OCI-LY7 (cell line): ENCODE measurements at regions not wholly inside any gene's neighbourhood (a gene's known extent, or its start where the extent isn't known, plus 50 kb on each side); places are given as distances from the start of the nearest gene placed in this dataset.

Experiments
- EZH2phosphoT487 ChIP-seq: fragments of 200-600 bp; sonication (generic); IDR thresholded peaks from 2 replicates; pipeline ENCODE4 v1.6.1; 2018; ENCODE audit warnings: low read depth, borderline replicate concordance, mild to moderate bottlenecking, mixed run types, antibody characterized with exemption, low read length, moderate library complexity, mixed read lengths
- TF ChIP-seq, protein P1 (sequence below): fragments of 200-600 bp; sonication (generic); conservative IDR thresholded peaks from 2 replicates; pipeline ENCODE4 v1.5.1; 2014; ENCODE audit warnings: mild to moderate bottlenecking, antibody characterized with exemption, low read length, moderate library complexity, mixed read lengths

DNA sequence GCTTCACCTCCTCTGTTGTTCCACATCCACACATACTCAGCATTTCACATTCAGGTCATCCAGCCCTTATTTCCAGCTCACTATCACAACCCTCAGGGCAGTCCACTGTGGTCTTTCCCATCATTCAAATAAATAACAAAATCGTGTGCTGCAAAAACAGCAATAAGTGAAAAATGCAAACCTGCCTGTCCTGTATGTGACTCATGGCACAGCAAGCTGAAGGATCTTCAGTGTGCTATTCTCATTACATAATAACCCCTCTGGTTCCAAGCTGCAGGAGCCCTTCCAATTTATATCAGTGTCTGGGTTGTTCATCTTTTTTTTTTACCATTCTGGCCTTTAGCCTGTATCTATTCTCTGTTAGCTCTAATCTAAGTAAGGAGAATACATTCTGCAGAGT is 185.3 kb upstream of the UBE2E2 start:
- TF ChIP-seq, protein P1, sequence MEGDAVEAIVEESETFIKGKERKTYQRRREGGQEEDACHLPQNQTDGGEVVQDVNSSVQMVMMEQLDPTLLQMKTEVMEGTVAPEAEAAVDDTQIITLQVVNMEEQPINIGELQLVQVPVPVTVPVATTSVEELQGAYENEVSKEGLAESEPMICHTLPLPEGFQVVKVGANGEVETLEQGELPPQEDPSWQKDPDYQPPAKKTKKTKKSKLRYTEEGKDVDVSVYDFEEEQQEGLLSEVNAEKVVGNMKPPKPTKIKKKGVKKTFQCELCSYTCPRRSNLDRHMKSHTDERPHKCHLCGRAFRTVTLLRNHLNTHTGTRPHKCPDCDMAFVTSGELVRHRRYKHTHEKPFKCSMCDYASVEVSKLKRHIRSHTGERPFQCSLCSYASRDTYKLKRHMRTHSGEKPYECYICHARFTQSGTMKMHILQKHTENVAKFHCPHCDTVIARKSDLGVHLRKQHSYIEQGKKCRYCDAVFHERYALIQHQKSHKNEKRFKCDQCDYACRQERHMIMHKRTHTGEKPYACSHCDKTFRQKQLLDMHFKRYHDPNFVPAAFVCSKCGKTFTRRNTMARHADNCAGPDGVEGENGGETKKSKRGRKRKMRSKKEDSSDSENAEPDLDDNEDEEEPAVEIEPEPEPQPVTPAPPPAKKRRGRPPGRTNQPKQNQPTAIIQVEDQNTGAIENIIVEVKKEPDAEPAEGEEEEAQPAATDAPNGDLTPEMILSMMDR: no peak
- no peak for TF ChIP-seq EZH2phosphoT487
